NCI-H128 (cell line): ENCODE measurements at regions not wholly inside any gene's neighbourhood (a gene's known extent, or its start where the extent isn't known, plus 50 kb on each side); places are given as distances from the start of the nearest gene placed in this dataset.
A peak's percentile ranks its signal among the peaks of the same experiment; 100 is the strongest.
"Not testable (repeated sequence)": the region's sequence is repeated elsewhere in the genome, so short reads cannot be mapped to it uniquely, and the experiment has no call there.

Experiments used
- DNase-seq: peaks from one replicate; lab custom pipeline; 2025; ENCODE audit not compliant: unreplicated experiment; lab: John Stamatoyannopoulos, UW

- not testable (repeated sequence) for DNase-seq
These were observed 50.4 kb upstream of the B3GAT2 start for GRCh38 chr6:71007298-71007697.

GRCh38 chr6:71011871-71012371 lies 55.1 kb upstream of the B3GAT2 start:
- no peak for DNase-seq

GRCh38 chr6:71012866-71013469 lies 56.1 kb upstream of the B3GAT2 start:
- peak; percentile 17 for DNase-seq

- no peak for DNase-seq
These were observed 58.5 kb upstream of the B3GAT2 start for GRCh38 chr6:71015392-71015791.

- no peak for DNase-seq
These were observed 71.5 kb upstream of the B3GAT2 start for GRCh38 chr6:71028236-71028876.

- no peak for DNase-seq
These were observed 72.0 kb upstream of the B3GAT2 start for GRCh38 chr6:71028877-71029252.

GRCh38 chr6:71029555-71029954 lies 72.7 kb upstream of the B3GAT2 start:
- no peak for DNase-seq

GRCh38 chr6:71031912-71032311 lies 75.1 kb upstream of the B3GAT2 start:
- DNase-seq: no peak

- DNase-seq: no peak
These were observed 76.3 kb upstream of the B3GAT2 start for GRCh38 chr6:71033171-71033570.

- no peak for DNase-seq
These were observed 77.0 kb upstream of the B3GAT2 start for GRCh38 chr6:71033890-71034289.

GRCh38 chr6:71034563-71035345 lies 77.9 kb upstream of the B3GAT2 start:
- no peak for DNase-seq

GRCh38 chr6:71035871-71036270 lies 79.0 kb upstream of the B3GAT2 start:
- no peak for DNase-seq

GRCh38 chr6:71038711-71039344 lies 82.0 kb upstream of the B3GAT2 start:
- DNase-seq: no peak

GRCh38 chr6:71040043-71040442 lies 83.2 kb upstream of the B3GAT2 start:
- DNase-seq: no peak

- DNase-seq: no peak
These were observed 84.0 kb upstream of the B3GAT2 start for GRCh38 chr6:71040841-71041240.

GRCh38 chr6:71043902-71044301 lies 87.0 kb upstream of the B3GAT2 start:
- DNase-seq: no peak

- no peak for DNase-seq
These were observed 87.9 kb upstream of the B3GAT2 start for GRCh38 chr6:71044753-71045152.

- DNase-seq: no peak
These were observed 88.4 kb upstream of the B3GAT2 start for GRCh38 chr6:71045296-71045695.

- DNase-seq: no peak
These were observed 90.6 kb upstream of the B3GAT2 start for GRCh38 chr6:71047417-71047816.

- DNase-seq: no peak
These were observed 91.7 kb upstream of the B3GAT2 start for GRCh38 chr6:71048320-71049164.
